Tibial artery (tissue), 4 donors: ENCODE measurements at regions not wholly inside any gene's neighbourhood (a gene's known extent, or its start where the extent isn't known, plus 50 kb on each side); places are given as distances from the start of the nearest gene placed in this dataset.
A peak's percentile ranks its signal among the peaks of the same experiment; 100 is the strongest.

ENCODE experiments used
- DNase-seq, 2 donors: peaks; one replicate each; pipeline ENCODE4 v3.0.0-alpha.2; 2019
- H3K27ac ChIP-seq, 2 donors: fragments of 200-600 bp; sonication (generic) in 1 of 2; 1 replicate in 1 of 2; 2 replicates in 1 of 2; pipeline ENCODE4 v1.5.1; 2018 to 2019; ENCODE audit warnings: mild to moderate bottlenecking in 1 of 2
- H3K27me3 ChIP-seq, 2 donors: fragments of 200-600 bp; sonication (generic) in 1 of 2; one replicate each; pipeline versions ENCODE4 v1.5.1 to v1.6.0; 2016 to 2019
- H3K36me3 ChIP-seq, 3 donors: fragments of 200-600 bp; sonication (generic) in 2 of 3; one replicate each; pipeline ENCODE4 v1.5.1; 2016 to 2019; ENCODE audit warnings: mild to moderate bottlenecking in 2 of 3
- H3K4me1 ChIP-seq, 4 donors: fragments of 200-600 bp; sonication (generic) in 2 of 4; 1 replicate in 3 of 4; 2 replicates in 1 of 4; pipeline ENCODE4 v1.5.1; 2016 to 2019
- H3K4me3 ChIP-seq, 2 donors: fragments of 200-600 bp; sonication (generic) in 1 of 2; 1 replicate in 1 of 2; 2 replicates in 1 of 2; pipeline ENCODE4 v1.5.1; 2018 to 2019; ENCODE audit warnings: mild to moderate bottlenecking in 2 of 2
- H3K9me3 ChIP-seq, 3 donors: fragments of 200-600 bp; sonication (generic) in 1 of 3; one replicate each; pipeline ENCODE4 v1.5.1; 2016 to 2019
- intact Hi-C: fragments of 100-400 bp; cut with DNase I; formaldehyde crosslinking; loops from one replicate; pipeline ENCODE4 v1.15.0; 2023; ENCODE audit warnings: low total_unique reads
- TF ChIP-seq, protein P1 (sequence below), 2 experiments: fragments of 200-600 bp in 1 of 2; fragments of 450-650 bp in 1 of 2; IDR thresholded peaks; one replicate each; pipeline ENCODE4 v1.5.1; 2017 to 2019; ENCODE audit warnings: antibody characterized with exemption in 2 of 2, mild to moderate bottlenecking in 1 of 2, moderate library complexity in 1 of 2

DNA sequence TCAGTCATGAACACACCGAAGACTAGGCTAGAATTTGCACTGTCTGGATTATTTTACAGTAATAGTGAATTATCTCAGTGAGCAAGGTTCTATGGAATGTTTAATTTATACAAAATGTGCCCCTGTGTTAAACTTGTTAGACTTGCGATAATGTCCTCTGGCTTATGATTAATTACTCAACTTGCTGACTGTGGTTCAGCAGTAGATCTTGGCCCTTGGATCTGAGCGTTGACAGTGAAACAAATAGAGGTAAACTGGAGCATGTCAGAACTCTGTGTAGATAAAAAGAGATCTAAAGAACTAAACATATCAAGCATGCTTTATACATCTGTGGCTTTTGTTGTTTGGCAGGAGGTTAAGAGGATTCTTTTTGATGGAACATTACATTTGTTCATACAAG, 407.6 kb downstream of the DSEL start:
- intact Hi-C loops, result loop anchor here (10.0 kb wide), 1 partner anchor 86 kb away; no protein-coding TSS in a partner anchor
- TF ChIP-seq, protein P1, sequence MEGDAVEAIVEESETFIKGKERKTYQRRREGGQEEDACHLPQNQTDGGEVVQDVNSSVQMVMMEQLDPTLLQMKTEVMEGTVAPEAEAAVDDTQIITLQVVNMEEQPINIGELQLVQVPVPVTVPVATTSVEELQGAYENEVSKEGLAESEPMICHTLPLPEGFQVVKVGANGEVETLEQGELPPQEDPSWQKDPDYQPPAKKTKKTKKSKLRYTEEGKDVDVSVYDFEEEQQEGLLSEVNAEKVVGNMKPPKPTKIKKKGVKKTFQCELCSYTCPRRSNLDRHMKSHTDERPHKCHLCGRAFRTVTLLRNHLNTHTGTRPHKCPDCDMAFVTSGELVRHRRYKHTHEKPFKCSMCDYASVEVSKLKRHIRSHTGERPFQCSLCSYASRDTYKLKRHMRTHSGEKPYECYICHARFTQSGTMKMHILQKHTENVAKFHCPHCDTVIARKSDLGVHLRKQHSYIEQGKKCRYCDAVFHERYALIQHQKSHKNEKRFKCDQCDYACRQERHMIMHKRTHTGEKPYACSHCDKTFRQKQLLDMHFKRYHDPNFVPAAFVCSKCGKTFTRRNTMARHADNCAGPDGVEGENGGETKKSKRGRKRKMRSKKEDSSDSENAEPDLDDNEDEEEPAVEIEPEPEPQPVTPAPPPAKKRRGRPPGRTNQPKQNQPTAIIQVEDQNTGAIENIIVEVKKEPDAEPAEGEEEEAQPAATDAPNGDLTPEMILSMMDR (IDR thresholded peaks at IDR 0.05), result no peak
- Histone ChIP-seq H3K4me3 (no peak overlapping the region), H3K9me3 (no peaks in the 10 kb centered on the region), H3K4me1 (no peaks in the 10 kb centered on the region), H3K36me3 (no peaks in the 10 kb centered on the region), H3K27ac (no peak overlapping the region), H3K27me3 (no peaks in the 10 kb centered on the region)
- DNase-seq, result no peak

DNA sequence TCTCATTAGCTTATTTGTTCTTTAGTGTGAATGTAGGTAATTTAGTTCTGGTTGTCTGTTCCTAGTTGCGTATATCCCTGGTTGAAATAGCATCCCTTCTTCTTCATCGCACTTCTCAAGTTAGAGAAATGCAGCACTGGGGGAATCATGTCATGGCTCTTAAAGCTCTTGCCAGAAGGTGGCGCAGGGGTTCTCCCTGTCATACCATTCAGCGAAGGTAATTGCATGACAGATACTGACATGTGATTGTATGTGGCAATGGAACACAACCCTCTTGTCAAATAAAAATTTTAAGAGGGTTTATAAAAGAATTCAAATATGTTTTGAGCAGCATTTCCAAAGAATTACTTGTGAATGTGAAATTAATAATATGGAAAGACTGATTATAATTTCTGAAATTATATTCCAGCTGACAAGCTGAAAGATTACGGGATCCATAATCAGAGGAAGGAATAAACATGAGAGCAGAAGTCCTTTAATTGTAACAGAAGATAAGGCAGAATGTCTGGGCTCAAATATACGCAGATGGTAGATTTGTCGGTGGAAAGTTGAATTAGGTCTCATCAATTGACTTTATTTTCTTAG, 411.7 kb downstream of the DSEL start:
- intact Hi-C loops, result loop anchor here (10.0 kb wide), 1 partner anchor 90 kb away; no protein-coding TSS in a partner anchor

DNA sequence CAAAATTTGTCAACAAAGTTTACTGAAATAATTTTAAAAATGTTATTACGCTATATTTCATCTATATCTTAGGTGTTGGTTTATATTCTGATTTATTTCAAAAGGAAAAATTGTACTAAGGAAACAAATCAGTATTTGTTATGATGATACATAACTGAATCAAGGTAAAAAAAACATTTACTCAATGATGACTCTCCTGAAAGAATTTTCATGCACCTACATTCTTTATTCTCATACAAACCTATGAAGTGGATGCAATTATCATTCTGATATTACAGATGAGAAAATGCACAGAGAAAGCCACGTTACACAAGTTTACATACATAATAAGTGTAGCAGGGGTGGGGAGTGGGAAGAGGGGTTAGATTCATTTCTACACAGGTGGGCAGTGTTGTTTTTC, 422.4 kb downstream of the DSEL start:
- Histone ChIP-seq H3K4me3 (no peak overlapping the region), H3K9me3 (no peaks in the 10 kb centered on the region), H3K36me3 (no peaks in the 10 kb centered on the region), H3K4me1 (no peaks in the 10 kb centered on the region), H3K27ac (no peak overlapping the region), H3K27me3 (no peaks in the 10 kb centered on the region)
- intact Hi-C loops, result no loop called here
- TF ChIP-seq, protein P1 (IDR thresholded peaks at IDR 0.05), result no peak
- DNase-seq, result no peak

More for the DNA sequence above, 411.7 kb downstream of the DSEL start:
- peak in 1 of 2 donors; percentile 61 for DNase-seq
- no peaks in the 10 kb centered on the region for H3K27me3 ChIP-seq
- no peak overlapping the region for H3K4me3 ChIP-seq
- H3K9me3 ChIP-seq, result no peaks in the 10 kb centered on the region
- TF ChIP-seq, protein P1 (IDR thresholded peaks at IDR 0.05), result peak; percentile 54 to 60
- no peak overlapping the region for H3K27ac ChIP-seq
- H3K4me1 ChIP-seq, result no peaks in the 10 kb centered on the region
- no peaks in the 10 kb centered on the region for H3K36me3 ChIP-seq

DNA sequence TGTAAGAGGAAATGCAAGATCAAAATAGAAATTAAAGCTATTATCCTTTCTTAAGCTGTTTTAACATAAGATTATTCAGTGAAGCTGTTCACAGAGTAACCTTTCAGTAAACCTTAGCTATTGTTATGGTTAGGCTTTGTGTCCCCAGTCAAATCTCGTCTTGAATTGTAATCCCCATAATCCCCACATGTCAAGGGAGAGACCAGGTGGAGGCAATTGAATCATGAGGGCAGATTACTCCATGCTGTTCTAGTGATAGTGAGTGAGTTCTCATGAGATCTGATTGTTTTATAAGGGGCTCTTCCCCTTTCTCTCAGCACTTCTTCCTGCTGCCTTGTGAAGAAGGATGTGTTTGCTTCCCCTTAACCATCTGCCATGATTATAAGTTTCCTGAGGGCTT, 424.4 kb downstream of the DSEL start:
- TF ChIP-seq, protein P1 (IDR thresholded peaks at IDR 0.05), result no peak
- intact Hi-C loops, result no loop called here
- Histone ChIP-seq H3K9me3 (no peaks in the 10 kb centered on the region), H3K4me1 (no peaks in the 10 kb centered on the region), H3K4me3 (no peak overlapping the region), H3K27ac (no peak overlapping the region), H3K27me3 (no peaks in the 10 kb centered on the region), H3K36me3 (no peaks in the 10 kb centered on the region)
- no peak for DNase-seq

DNA sequence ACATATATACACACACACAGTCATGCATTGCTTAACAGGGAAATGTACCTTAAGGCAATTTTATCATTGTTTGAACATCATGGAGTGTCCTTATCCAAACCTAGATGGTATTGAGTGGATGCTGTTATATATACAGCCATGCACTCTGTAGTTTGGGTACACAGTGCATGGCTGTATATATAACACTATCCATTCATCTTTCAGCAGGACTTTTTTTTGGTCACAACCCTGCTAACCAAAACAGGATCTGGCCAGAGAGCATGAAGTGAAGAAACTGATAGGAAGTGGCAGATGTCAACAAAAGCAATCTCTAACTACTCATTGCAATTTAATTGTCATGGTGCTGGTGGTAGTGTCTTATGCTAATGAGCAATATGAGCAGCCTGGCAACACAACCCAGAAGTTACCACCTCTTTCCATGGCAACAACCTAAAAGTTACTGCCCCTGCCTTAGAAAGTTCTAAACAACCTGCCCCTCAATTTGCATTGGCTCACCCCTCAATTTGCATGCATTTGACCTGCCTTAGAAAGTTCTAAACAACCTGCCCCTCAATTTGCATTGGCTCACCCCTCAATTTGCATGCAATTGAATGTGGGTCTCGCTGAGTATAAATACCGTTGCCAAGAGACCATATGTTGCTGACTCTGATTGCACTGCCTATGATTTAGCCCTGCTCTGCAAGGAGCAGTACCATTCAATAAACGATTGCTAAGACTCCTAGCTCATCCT, 434.9 kb downstream of the DSEL start:
- no peaks in the 10 kb centered on the region for H3K36me3 ChIP-seq
- intact Hi-C loops, result no loop called here
- TF ChIP-seq, protein P1 (IDR thresholded peaks at IDR 0.05), result no peak
- H3K27ac ChIP-seq, result no peak overlapping the region
- DNase-seq, result no peak
- no peak overlapping the region for H3K4me3 ChIP-seq
- H3K4me1 ChIP-seq, result no peaks in the 10 kb centered on the region
- no peaks in the 10 kb centered on the region for H3K27me3 ChIP-seq
- H3K9me3 ChIP-seq, result no peaks in the 10 kb centered on the region
